SK-N-SH (cell line): ENCODE measurements at regions not wholly inside any gene's neighbourhood (a gene's known extent, or its start where the extent isn't known, plus 50 kb on each side); places are given as distances from the start of the nearest gene placed in this dataset.

Experiments used
- CTCF ChIA-PET: fragments of 300-600, 350-600 bp; formaldehyde crosslinking; extraction: SDS; loops from one replicate; lab custom pipeline; 2021; lab: Yijun Ruan, JAX
- POLR2A ChIA-PET: fragments of 350-600 bp; sonication (Branson Sonifier 250); formaldehyde crosslinking; extraction: SDS; loops from one replicate; lab custom pipeline; 2020; ENCODE audit warnings: antibody characterized with exemption, inconsistent platforms; lab: Yijun Ruan, JAX
- DNase-seq: peaks from one replicate; pipeline ENCODE4 v3.0.0; 2012
- H2AFZ ChIP-seq: fragments of 200-600 bp; sonication (generic); 2 replicates; pipeline ENCODE4 v1.8.1; 2016; ENCODE audit warnings: antibody characterized with exemption, mild to moderate bottlenecking, low read depth
- H3F3A ChIP-seq: fragments of 200-600 bp; sonication (generic); replicated peaks from 2 replicates; pipeline ENCODE3; 2016; ENCODE audit warnings: antibody characterized with exemption, mild to moderate bottlenecking; ENCODE audit not compliant: insufficient read depth
- H3K27ac ChIP-seq, 2 experiments: fragments of 200-500 bp in 1 of 2; fragments of 200-600 bp in 1 of 2; sonication (Bioruptor generic) in 1 of 2; sonication (generic), shearing (Covaris generic) in 1 of 2; 2 replicates each; pipeline versions ENCODE4 v1.5.1 to v1.6.1; 2014 to 2016; ENCODE audit warnings: low read depth in 2 of 2, inconsistent platforms in 1 of 2, low read length in 1 of 2, mild to moderate bottlenecking in 1 of 2, mixed read lengths in 1 of 2
- H3K27me3 ChIP-seq: fragments of 200-600 bp; sonication (generic), shearing (Covaris generic); 2 replicates; pipeline ENCODE4 v1.6.1; 2016; ENCODE audit warnings: mixed run types; ENCODE audit not compliant: insufficient read depth
- H3K36me3 ChIP-seq, 2 experiments: fragments of 200-500 bp in 1 of 2; fragments of 200-600 bp in 1 of 2; sonication (Bioruptor generic) in 1 of 2; sonication (generic) in 1 of 2; replicated peaks in 1 of 2; 2 replicates each; pipeline versions ENCODE3 to v1.5.1; 2014 to 2016; ENCODE audit warnings: low read length in 1 of 2, mild to moderate bottlenecking in 1 of 2; ENCODE audit not compliant: insufficient read depth in 2 of 2, control insufficient read depth in 1 of 2
- H3K4me1 ChIP-seq, 2 experiments: fragments of 200-500 bp in 1 of 2; fragments of 200-600 bp in 1 of 2; sonication (Bioruptor generic) in 1 of 2; sonication (generic), shearing (Covaris generic) in 1 of 2; 2 replicates each; pipeline versions ENCODE4 v1.5.1 to v1.6.1; 2014 to 2016; ENCODE audit warnings: low read depth in 1 of 2, low read length in 1 of 2, mixed run types in 1 of 2; ENCODE audit not compliant: insufficient read depth in 2 of 2, control insufficient read depth in 1 of 2
- H3K4me2 ChIP-seq: fragments of 200-600 bp; sonication (generic), shearing (Covaris generic); 2 replicates; pipeline ENCODE4 v1.6.1; 2017; ENCODE audit warnings: mixed run types
- H3K4me3 ChIP-seq, 2 experiments: fragments of 200-500 bp in 1 of 2; fragments of 200-600 bp in 1 of 2; sonication (Bioruptor generic) in 1 of 2; sonication (generic), shearing (Covaris generic) in 1 of 2; 2 replicates each; pipeline versions ENCODE4 v1.5.1 to v1.8.1; 2014 to 2016; ENCODE audit warnings: low read depth in 2 of 2, inconsistent platforms in 1 of 2, low read length in 1 of 2, mild to moderate bottlenecking in 1 of 2, mixed read lengths in 1 of 2, moderate library complexity in 1 of 2
- H3K79me2 ChIP-seq: fragments of 200-600 bp; sonication (generic); 2 replicates; pipeline ENCODE4 v1.8.1; 2017; ENCODE audit warnings: mild to moderate bottlenecking; ENCODE audit not compliant: insufficient read depth
- H3K9ac ChIP-seq: fragments of 200-600 bp; sonication (generic); 2 replicates; pipeline ENCODE4 v1.6.1; 2017; ENCODE audit warnings: mixed run types
- H3K9me2 ChIP-seq: fragments of 200-600 bp; sonication (generic); 2 replicates; pipeline ENCODE4 v1.6.1; 2017; ENCODE audit warnings: mixed run types
- H3K9me3 ChIP-seq: fragments of 200-600 bp; sonication (generic); 2 replicates; pipeline ENCODE4 v1.6.1; 2017; ENCODE audit warnings: mixed run types, mild to moderate bottlenecking, moderate library complexity
- H4K20me1 ChIP-seq: fragments of 200-600 bp; sonication (generic); 2 replicates; pipeline ENCODE4 v1.6.1; 2017; ENCODE audit warnings: mild to moderate bottlenecking, mixed run types; ENCODE audit not compliant: insufficient read depth
- CTCF ChIP-seq: fragments of 200-600 bp; sonication (generic); IDR thresholded peaks from 2 replicates; pipeline ENCODE4 v1.6.1; 2017; ENCODE audit warnings: antibody characterized with exemption, mild to moderate bottlenecking, moderate library complexity
- EZH2phosphoT487 ChIP-seq: fragments of 200-600 bp; sonication (generic); IDR thresholded peaks from 2 replicates; pipeline ENCODE4 v1.6.1; 2017; ENCODE audit warnings: low read depth, mixed run types, mild to moderate bottlenecking, antibody characterized with exemption, moderate library complexity, borderline replicate concordance
- FOSL2 ChIP-seq: IDR thresholded peaks from 2 replicates; pipeline ENCODE4 v1.4.0; 2012; ENCODE audit warnings: low read depth, mild to moderate bottlenecking, moderate library complexity, borderline replicate concordance
- FOXM1 ChIP-seq: IDR thresholded peaks from 2 replicates; pipeline ENCODE4 v1.4.0; 2012; ENCODE audit warnings: low read depth, mild to moderate bottlenecking
- IRF3 ChIP-seq: fragments of 150-350 bp; IDR thresholded peaks from 2 replicates; pipeline ENCODE4 v1.6.1; 2016; ENCODE audit warnings: mild to moderate bottlenecking, low read depth, low read length
- JUND ChIP-seq: IDR thresholded peaks from 2 replicates; pipeline ENCODE4 v1.4.0; 2012
- MEF2A ChIP-seq: IDR thresholded peaks from 2 replicates; pipeline ENCODE4 v1.4.0; 2012; ENCODE audit warnings: low read depth, borderline replicate concordance
- MXI1 ChIP-seq: IDR thresholded peaks from 2 replicates; pipeline ENCODE4 v1.6.1; 2012; ENCODE audit warnings: mild to moderate bottlenecking, low read depth, low read length, improper control_type of control experiment
- NFIC ChIP-seq: IDR thresholded peaks from 2 replicates; pipeline ENCODE4 v1.4.0; 2012; ENCODE audit warnings: borderline replicate concordance
- NRF1 ChIP-seq: IDR thresholded peaks from 2 replicates; pipeline ENCODE4 v1.6.1; 2012; ENCODE audit warnings: low read depth, mild to moderate bottlenecking, low read length
- PBX3 ChIP-seq: IDR thresholded peaks from 2 replicates; pipeline ENCODE4; 2012
- RAD21 ChIP-seq: IDR thresholded peaks from 2 replicates; pipeline ENCODE4 v1.6.1; 2012; ENCODE audit warnings: mild to moderate bottlenecking, low read length
- RCOR1 ChIP-seq: fragments of 150-350 bp; IDR thresholded peaks from 2 replicates; pipeline ENCODE4 v1.6.1; 2017; ENCODE audit warnings: antibody characterized with exemption, low read length
- RFX5 ChIP-seq: IDR thresholded peaks from 2 replicates; pipeline ENCODE4 v1.6.1; 2012; ENCODE audit warnings: mild to moderate bottlenecking, improper control_type of control experiment, low read length
- RXRA ChIP-seq: IDR thresholded peaks from 2 replicates; pipeline ENCODE4 v1.4.0; 2012; ENCODE audit warnings: low read depth, mild to moderate bottlenecking, borderline replicate concordance
- SMC3 ChIP-seq: IDR thresholded peaks from 2 replicates; pipeline ENCODE4 v1.6.1; 2012; ENCODE audit warnings: low read depth, low read length, improper control_type of control experiment
- TCF12 ChIP-seq: IDR thresholded peaks from 2 replicates; pipeline ENCODE4 v1.4.0; 2012
- TEAD4 ChIP-seq: IDR thresholded peaks from 2 replicates; pipeline ENCODE4 v1.4.0; 2012; ENCODE audit warnings: mild to moderate bottlenecking, borderline replicate concordance; ENCODE audit not compliant: insufficient read depth
- YY1 ChIP-seq: IDR thresholded peaks from 2 replicates; pipeline ENCODE4 v1.4.0; 2012; ENCODE audit warnings: low read depth, mild to moderate bottlenecking
- ZBTB33 ChIP-seq: IDR thresholded peaks from 2 replicates; pipeline ENCODE4 v1.4.0; 2012; ENCODE audit warnings: low read depth, borderline replicate concordance
- WGBS: methylation state at CpG from one replicate; pipeline ENCODE4 v1.1.6; 2017; ENCODE audit warnings: low lambda C conversion rate; 5-methylcytosine and 5-hydroxymethylcytosine counted together

GRCh38 chr5:165333623-165334022 lies 1828.2 kb downstream of the MAT2B start:
- CTCF ChIA-PET = no interaction called here
- Histone ChIP-seq H3F3A (no peaks in the 10 kb centered on the region), H3K9me2 (no peaks in the 10 kb centered on the region), H3K4me2 (no peak overlapping the region), H3K4me3 (no peak overlapping the region), H3K27ac (no peak overlapping the region), H2AFZ (no peak overlapping the region), H3K27me3 (no peaks in the 10 kb centered on the region), H3K79me2 (no peaks in the 10 kb centered on the region), H3K9me3 (no peaks in the 10 kb centered on the region), H4K20me1 (no peaks in the 10 kb centered on the region), H3K9ac (no peak overlapping the region), H3K36me3 (no peaks in the 10 kb centered on the region), H3K4me1 (no peaks in the 10 kb centered on the region)
- POLR2A ChIA-PET = no interaction called here
- WGBS = 79% methylated on average over 3 of the region's 3 CpGs
- no peak for DNase-seq
- TF ChIP-seq NFIC (no peak), RAD21 (no peak), TEAD4 (no peak), JUND (no peak), CTCF (no peak), NRF1 (no peak), SMC3 (no peak), MXI1 (no peak), FOSL2 (no peak), MEF2A (no peak), FOXM1 (no peak), RCOR1 (no peak), EZH2phosphoT487 (no peak), RFX5 (no peak), ZBTB33 (no peak), IRF3 (no peak), TCF12 (no peak), PBX3 (no peak), YY1 (no peak), RXRA (no peak)
